Eye (tissue), 1 donor: ENCODE measurements at regions not wholly inside any gene's neighbourhood (a gene's known extent, or its start where the extent isn't known, plus 50 kb on each side); places are given as distances from the start of the nearest gene placed in this dataset.
"Not testable (repeated sequence)": the region's sequence is repeated elsewhere in the genome, so short reads cannot be mapped to it uniquely, and the experiment has no call there.

Experiments
- DNase-seq: peaks from one replicate; pipeline ENCODE4 v3.0.0-alpha.2; 2015

- no peak for DNase-seq
Measured at GRCh38 chr3:36656873-36657272, 107.5 kb downstream of the DCLK3 start.

GRCh38 chr3:36653095-36653494 lies 111.3 kb downstream of the DCLK3 start:
- DNase-seq: no peak

- no peak for DNase-seq
Measured at GRCh38 chr3:36652104-36652503, 112.2 kb downstream of the DCLK3 start.

GRCh38 chr3:36650271-36650671 lies 114.1 kb downstream of the DCLK3 start:
- no peak for DNase-seq

- no peak for DNase-seq
Measured at GRCh38 chr3:36649125-36649524, 115.2 kb downstream of the DCLK3 start.

- DNase-seq: peak; percentile 18
Measured at GRCh38 chr3:36648241-36649034, 115.9 kb downstream of the DCLK3 start.

- no peak for DNase-seq
Measured at GRCh38 chr3:36647423-36647853, 116.9 kb downstream of the DCLK3 start.

- no peak for DNase-seq
Measured at GRCh38 chr3:36643192-36643591, 121.2 kb downstream of the DCLK3 start.

GRCh38 chr3:36635731-36636130 lies 128.6 kb downstream of the DCLK3 start:
- no peak for DNase-seq

- not testable (repeated sequence) for DNase-seq
Measured at GRCh38 chr3:36633897-36634296, 130.5 kb downstream of the DCLK3 start.

- no peak for DNase-seq
Measured at GRCh38 chr3:36633060-36633459, 131.3 kb downstream of the DCLK3 start.

- DNase-seq: no peak
Measured at GRCh38 chr3:36631549-36631948, 132.8 kb downstream of the DCLK3 start.

GRCh38 chr3:36615861-36616260 lies 148.5 kb downstream of the DCLK3 start:
- DNase-seq: peak; percentile 48

- no peak for DNase-seq
Measured at GRCh38 chr3:36606871-36607765, 157.2 kb downstream of the DCLK3 start.

- no peak for DNase-seq
Measured at GRCh38 chr3:36603423-36603822, 160.9 kb downstream of the DCLK3 start.

GRCh38 chr3:36600404-36600803 lies 163.9 kb downstream of the DCLK3 start:
- no peak for DNase-seq
